ENCODE measurements at regions not wholly inside any gene's neighbourhood (a gene's known extent, or its start where the extent isn't known, plus 50 kb on each side); places are given as distances from the start of the nearest gene placed in this dataset.

DNA sequence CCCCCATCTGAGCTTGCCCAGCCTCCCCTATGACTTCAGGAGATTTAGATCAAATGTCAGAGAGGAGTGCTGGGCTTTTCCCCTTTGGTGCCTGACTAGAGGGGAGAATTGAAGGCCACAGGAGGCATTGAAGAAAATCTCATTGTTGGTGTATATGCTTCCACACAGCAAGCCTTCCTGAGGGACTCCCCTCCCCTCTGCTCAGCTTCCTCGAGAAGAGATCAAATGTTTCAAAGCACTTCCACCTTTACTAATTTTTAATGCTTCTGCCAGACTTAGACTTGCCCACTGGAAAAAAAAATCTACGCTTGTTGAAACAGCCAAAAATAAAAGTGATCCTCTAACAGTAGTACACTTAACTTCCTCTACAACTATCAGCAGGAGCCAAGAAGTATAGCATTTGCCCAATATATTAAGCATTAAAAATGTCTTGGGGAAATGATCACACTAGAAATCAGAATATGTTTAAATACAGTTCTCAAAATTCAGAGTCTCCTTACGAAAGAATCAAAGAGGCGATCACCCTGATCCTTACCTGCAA lies 79.3 kb downstream of the FZD1 start:
- DNase-seq (ENCODE audit: low read depth, low spot score), result no peak
- SMC1A ChIA-PET (ENCODE audit: uncharacterized antibody, unreplicated experiment), result no interaction called here
- Histone ChIP-seq H3K4me3 (no peak overlapping the region), H3K27ac (ENCODE audit: control insufficient read depth, insufficient read depth) (no peak overlapping the region), H3K4me2 (ENCODE audit: control insufficient read depth, insufficient read depth) (no peak overlapping the region), H3K36me3 (ENCODE audit: control insufficient read depth in 2 of 2, insufficient read depth in 2 of 2, low read length in 1 of 2) (no peaks in the 10 kb centered on the region), H4K20me1 (ENCODE audit: control insufficient read depth, insufficient read depth) (no peaks in the 10 kb centered on the region), H3K4me1 (ENCODE audit: control insufficient read depth, insufficient read depth, low read length) (no peaks in the 10 kb centered on the region), H3K9ac (ENCODE audit: control insufficient read depth, insufficient read depth, low read length) (no peak overlapping the region), H3K9me3 (replicated peaks; ENCODE audit: control insufficient read depth, insufficient read depth, low read length) (no peaks in the 10 kb centered on the region), H3K79me2 (ENCODE audit: control insufficient read depth, insufficient read depth, low read length) (no peaks in the 10 kb centered on the region), H2AFZ (ENCODE audit: control insufficient read depth, low read depth, low read length) (no peak overlapping the region), H3K27me3 (replicated peaks in 1 of 2; ENCODE audit: control insufficient read depth in 2 of 2, insufficient read depth in 2 of 2, low read length in 1 of 2) (no peaks in the 10 kb centered on the region)
- BruUV-seq (replicated peaks), result no TSS peak
- WGBS (ENCODE audit: insufficient coverage, insufficient replicate concordance, low lambda C conversion rate, missing lambda C conversion rate), result 59% methylated on average over 4 of the region's 4 CpGs
- CTCF ChIA-PET, result interaction anchor here (0.7 kb wide), 1 partner anchor 9 kb away, joined by 3 read pairs; no protein-coding TSS in a partner anchor
- POLR2A ChIA-PET, result no interaction called here
- intact Hi-C loops (cut with micrococcal nuclease; ENCODE audit: unreplicated experiment), result no loop called here
- TF ChIP-seq NR2C1 (IDR thresholded peaks at IDR 0.05), result no peak
- TF ChIP-seq, protein P1, sequence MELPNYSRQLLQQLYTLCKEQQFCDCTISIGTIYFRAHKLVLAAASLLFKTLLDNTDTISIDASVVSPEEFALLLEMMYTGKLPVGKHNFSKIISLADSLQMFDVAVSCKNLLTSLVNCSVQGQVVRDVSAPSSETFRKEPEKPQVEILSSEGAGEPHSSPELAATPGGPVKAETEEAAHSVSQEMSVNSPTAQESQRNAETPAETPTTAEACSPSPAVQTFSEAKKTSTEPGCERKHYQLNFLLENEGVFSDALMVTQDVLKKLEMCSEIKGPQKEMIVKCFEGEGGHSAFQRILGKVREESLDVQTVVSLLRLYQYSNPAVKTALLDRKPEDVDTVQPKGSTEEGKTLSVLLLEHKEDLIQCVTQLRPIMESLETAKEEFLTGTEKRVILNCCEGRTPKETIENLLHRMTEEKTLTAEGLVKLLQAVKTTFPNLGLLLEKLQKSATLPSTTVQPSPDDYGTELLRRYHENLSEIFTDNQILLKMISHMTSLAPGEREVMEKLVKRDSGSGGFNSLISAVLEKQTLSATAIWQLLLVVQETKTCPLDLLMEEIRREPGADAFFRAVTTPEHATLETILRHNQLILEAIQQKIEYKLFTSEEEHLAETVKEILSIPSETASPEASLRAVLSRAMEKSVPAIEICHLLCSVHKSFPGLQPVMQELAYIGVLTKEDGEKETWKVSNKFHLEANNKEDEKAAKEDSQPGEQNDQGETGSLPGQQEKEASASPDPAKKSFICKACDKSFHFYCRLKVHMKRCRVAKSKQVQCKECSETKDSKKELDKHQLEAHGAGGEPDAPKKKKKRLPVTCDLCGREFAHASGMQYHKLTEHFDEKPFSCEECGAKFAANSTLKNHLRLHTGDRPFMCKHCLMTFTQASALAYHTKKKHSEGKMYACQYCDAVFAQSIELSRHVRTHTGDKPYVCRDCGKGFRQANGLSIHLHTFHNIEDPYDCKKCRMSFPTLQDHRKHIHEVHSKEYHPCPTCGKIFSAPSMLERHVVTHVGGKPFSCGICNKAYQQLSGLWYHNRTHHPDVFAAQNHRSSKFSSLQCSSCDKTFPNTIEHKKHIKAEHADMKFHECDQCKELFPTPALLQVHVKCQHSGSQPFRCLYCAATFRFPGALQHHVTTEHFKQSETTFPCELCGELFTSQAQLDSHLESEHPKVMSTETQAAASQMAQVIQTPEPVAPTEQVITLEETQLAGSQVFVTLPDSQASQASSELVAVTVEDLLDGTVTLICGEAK (IDR thresholded peaks at IDR 0.05; ENCODE audit: borderline replicate concordance), result no peak
- no peak for TF ChIP-seq FOS (IDR thresholded peaks at IDR 0.05; ENCODE audit: borderline replicate concordance, extremely low read depth, insufficient read length)
- TF ChIP-seq CHD4 (IDR thresholded peaks at IDR 0.05), result no peak
- TF ChIP-seq SPI1 (IDR thresholded peaks at IDR 0.05; ENCODE audit: borderline replicate concordance, insufficient read depth, low read depth, low read length), result no peak
- TF ChIP-seq, protein P2, sequence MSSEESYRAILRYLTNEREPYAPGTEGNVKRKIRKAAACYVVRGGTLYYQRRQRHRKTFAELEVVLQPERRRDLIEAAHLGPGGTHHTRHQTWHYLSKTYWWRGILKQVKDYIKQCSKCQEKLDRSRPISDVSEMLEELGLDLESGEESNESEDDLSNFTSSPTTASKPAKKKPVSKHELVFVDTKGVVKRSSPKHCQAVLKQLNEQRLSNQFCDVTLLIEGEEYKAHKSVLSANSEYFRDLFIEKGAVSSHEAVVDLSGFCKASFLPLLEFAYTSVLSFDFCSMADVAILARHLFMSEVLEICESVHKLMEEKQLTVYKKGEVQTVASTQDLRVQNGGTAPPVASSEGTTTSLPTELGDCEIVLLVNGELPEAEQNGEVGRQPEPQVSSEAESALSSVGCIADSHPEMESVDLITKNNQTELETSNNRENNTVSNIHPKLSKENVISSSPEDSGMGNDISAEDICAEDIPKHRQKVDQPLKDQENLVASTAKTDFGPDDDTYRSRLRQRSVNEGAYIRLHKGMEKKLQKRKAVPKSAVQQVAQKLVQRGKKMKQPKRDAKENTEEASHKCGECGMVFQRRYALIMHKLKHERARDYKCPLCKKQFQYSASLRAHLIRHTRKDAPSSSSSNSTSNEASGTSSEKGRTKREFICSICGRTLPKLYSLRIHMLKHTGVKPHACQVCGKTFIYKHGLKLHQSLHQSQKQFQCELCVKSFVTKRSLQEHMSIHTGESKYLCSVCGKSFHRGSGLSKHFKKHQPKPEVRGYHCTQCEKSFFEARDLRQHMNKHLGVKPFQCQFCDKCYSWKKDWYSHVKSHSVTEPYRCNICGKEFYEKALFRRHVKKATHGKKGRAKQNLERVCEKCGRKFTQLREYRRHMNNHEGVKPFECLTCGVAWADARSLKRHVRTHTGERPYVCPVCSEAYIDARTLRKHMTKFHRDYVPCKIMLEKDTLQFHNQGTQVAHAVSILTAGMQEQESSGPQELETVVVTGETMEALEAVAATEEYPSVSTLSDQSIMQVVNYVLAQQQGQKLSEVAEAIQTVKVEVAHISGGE (CRISPR knock-in tag; IDR thresholded peaks at IDR 0.05), result no peak
- TF ChIP-seq NR2F1 (conservative IDR thresholded peaks at IDR 0.05), result no peak
- TF ChIP-seq PML (IDR thresholded peaks at IDR 0.05; ENCODE audit: low read length), result no peak
- TF ChIP-seq ZNF217 (IDR thresholded peaks at IDR 0.05), result no peak
- RAD21 ChIA-PET (ENCODE audit: unreplicated experiment), result no interaction called here
- in situ Hi-C loops (cut with MboI), result no loop called here
- no peak for ATAC-seq
- no peak for FAIRE-seq
